CD4-positive, alpha-beta T cell treated with Interleukin-2 at 100 ng/mL for 4 hours (primary cell): ENCODE measurements at regions not wholly inside any gene's neighbourhood (a gene's known extent, or its start where the extent isn't known, plus 50 kb on each side); places are given as distances from the start of the nearest gene placed in this dataset.
"Not testable (repeated sequence)": the region's sequence is repeated elsewhere in the genome, so short reads cannot be mapped to it uniquely, and the experiment has no call there.

Source experiments
- DNase-seq: peaks from one replicate; pipeline ENCODE4 v3.0.0-alpha.2; 2020; ENCODE audit warnings: low spot score

DNA sequence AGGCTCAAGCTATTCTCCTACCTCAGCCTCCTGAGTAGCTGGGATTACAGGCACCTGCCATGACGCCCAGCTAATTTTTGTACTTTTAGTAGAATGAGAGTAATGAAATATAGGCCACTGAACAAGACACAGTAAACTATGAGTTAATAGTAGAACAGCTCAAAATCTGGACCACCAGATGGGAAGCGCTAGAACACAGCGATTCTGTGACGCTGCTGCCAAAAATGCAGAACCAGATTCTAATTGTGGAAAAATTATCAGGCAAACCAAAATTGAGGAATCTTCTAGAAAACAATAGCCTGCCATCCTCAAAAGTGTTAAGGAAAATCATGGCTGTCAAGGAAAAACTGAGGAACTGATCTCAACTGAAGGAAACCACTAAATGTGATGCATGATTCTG lies 111.4 kb upstream of the TIAM1 start:
- no peak for DNase-seq

DNA sequence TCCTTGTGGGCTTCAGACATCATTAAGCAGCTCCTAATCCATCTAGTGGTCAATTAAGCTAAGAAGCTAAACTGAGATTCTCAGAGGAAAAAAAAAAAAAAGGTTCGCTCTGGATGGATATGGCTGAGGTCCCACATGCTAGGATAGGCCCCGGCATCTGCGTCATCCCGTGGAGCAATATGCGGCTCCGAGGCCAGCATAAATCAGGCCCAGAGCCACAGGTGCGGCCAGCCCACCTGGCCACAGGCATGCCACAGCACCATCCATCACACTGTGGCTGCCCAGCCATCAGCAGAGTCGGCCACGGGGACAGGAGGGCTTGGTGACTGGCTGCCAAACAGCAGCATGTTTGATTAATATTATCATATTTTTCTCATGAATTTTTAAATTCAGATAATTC lies 106.9 kb upstream of the TIAM1 start:
- no peak for DNase-seq

DNA sequence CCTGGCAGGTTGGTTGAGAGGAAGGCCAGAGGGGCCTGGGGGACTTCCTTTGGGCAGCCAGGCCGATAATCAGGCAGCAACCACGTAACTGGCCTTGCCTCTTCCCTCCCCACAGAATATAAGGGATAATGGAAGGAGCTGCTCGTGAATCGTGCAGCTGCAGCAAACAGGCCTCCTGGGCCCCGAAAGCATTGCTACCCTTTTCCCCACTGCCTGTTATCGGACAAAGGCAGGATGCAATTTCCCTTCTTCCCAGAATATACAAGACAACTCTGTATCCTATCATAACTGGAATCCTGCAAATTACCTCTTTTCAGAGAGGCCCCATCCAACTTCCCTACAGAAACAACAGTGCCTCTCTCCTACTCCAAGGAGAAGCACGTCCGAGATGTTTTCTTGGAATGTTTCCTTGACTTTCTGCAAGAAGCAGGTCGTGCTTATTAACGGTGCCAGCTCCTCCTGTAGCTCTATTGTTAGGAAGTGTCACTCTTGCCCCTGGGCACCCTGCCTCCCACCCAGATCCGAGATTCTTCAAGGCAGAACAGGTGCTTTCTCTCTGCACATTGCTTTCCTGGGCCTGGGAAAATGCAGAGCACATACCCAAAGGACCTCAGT lies 106.0 kb upstream of the TIAM1 start:
- DNase-seq, result no peak

DNA sequence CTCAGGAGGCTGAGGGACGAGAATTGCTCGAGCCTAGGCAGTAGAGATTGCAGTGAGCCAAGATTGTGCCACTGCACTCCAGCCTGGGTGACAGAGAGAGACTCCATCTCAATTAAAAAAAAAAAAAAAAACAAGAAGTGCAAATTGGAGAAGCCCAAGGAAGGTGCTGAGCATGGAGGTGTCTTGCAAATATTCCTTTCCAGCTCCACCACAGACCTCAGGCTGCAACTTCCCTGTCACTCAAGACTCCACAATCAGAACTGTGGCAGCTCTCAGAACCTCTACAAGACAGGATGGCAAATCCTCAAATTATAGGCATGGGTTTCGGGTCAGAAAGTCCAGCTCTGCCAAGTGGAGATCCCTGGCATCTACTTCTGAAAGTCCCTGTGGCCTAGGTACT lies 104.4 kb upstream of the TIAM1 start:
- no peak for DNase-seq

DNA sequence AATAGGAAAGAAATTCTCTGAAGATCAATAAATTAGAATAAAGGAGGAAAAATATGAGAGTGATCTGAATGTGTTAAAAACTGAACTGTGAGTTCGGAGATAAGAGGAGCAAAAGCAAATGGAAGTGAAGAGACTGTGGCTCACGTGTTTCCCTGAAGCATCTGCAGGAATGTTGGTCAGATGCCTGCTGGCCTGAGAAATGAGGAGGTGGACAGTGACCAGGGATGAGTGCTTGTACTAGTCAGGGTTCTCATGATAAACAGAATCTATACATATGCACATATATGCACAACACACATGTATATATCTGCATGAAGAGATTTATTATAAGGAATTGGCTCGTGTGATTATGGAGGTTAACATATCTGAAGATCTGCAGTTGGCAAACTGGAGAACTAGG lies 103.4 kb upstream of the TIAM1 start:
- no peak for DNase-seq

DNA sequence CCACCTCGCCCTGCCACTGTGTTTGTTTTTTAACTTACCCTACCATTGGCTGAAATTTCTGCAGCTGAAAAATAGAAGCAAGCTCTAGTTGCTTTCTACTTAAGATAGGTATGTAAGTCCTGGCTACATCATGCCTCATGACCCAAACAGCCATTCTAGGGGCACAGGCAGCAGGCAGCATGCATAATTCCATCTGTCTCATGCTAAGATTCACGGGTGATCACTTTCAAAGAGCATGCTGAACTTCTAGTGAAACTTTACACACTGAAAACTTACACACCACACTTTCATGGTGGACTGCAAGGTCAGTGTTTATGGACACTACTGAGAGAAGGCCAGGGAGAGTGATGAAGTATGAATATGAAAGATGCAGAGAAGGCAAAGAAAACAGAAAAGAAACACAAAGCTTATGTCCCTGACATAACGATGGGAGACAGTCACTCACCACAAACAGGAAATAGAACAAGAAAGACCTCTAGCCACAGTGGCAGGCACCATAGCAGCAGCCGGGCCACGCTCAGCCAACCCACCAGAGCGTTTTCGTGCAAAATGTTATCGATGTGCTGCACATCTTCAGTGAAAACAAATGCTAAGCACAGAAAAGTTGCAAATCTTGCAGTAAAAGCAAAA lies 102.3 kb upstream of the TIAM1 start:
- DNase-seq, result peak; percentile 58

DNA sequence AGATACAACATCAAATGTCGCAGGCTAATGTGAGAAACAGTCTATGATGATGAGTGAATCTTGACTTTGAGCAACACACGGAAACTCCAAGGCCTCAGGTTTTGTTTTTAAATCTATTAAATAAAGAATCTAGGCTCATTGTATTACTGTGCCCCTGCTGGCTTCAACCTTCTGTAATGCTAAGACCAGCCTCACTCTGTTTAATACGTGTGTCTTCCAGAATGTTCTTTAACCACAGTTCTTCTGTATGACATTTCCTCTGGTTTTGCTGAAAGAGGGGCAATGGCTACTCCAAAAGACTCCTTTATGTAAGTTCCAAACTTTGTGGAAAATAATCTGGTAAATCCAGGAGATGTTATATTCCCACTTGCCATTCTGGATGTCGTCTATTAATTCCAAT lies 101.1 kb upstream of the TIAM1 start:
- no peak for DNase-seq

DNA sequence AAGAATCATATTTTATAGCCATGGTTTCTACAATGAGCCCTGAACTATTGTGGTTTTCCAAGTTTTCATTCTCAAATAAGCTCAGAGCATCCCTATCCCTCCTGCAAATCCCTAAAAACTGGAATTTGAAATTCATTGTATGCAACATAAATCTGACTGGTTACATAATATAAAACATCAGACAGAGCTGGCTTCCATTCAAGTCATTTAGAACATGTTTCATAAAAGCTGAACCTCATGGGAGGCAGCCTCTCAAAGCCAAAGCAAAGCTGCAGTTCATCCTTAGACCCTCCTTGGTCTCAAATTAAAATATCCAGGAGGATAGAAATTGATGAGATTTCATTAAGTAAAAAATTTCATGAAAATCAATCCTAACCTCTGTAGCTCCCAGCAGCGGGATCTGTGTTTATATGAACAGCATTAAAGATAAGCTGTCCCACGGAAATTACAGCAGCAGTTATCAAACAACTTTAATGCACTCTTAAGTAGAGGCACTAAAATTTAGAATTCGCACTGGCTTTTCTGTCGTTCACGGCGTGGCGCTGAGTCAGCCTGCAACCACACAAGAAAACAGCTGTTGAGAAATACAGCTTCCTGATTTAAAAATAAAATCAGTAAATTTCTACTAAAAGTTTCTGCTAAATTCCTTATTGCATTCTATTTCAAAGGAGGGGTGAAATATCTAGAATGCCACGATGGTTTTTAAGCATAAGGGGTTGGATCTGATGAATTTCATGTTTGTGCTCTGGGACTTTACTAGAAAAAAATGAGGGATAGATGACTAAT lies 99.9 kb upstream of the TIAM1 start:
- peak; percentile 11 for DNase-seq

DNA sequence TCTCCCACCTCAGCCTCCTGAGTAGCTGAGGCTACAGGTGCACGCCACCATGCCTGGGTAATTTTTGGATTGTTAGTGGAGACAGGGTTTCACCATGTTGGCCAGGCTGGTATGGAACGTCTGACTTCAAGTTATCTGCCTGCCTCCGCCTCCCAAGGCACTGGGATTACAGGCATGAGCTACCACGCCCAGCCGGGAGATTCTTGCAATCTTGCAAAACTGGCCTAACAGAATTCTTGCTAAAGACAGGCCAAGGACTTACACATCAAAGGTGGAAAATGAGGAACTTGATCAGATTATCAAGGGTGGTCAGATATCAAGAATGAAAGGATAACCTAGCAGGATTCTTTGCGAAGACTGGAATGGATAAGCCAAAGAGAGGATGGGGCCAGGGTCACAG lies 98.3 kb upstream of the TIAM1 start:
- no peak for DNase-seq

DNA sequence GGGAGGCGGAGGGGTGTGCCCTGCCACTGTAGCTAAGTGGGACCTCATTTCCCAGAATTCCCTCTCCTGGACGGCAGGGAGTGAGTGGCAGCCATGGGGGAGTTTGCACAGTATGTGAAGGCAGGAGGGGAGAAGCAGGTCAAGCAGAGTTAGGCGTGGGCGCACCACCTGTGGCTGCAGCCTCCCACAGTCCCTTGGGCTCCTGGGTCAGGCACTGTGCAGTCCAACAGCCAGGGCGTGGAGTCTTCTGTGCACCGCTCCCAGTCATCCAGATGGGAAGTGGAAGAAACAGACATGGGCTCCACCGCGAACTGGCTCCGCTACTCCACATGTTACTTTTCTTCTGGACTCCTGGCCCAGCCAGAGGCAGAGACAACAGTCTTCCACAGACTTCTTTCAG lies 85.4 kb upstream of the TIAM1 start:
- no peak for DNase-seq

DNA sequence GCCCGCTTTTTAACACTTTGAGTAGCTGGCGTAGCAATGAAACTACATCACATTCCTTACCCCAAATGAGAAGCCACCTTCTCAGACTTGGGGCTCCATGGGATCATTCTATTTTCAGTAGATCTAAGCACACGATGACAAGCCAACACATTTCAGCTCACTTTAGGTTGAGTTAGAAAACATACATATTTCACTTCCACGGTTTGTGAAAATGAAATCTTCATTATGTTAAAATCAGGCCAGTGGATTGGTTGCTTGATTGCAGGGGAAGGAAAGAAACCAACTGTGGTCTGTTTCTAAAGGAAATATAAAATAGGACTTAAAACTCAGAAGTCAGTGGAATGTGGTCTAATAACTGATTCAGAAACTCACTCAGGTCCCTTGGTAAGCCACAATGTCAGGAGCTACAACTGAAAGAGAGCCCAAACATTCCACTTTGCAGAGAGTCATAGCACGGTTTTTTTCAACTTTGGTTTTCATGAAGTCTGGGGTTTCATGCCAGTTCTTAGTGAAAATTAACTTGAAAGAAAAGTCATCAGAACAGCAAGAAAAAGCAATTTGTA lies 82.3 kb upstream of the TIAM1 start:
- DNase-seq, result no peak

DNA sequence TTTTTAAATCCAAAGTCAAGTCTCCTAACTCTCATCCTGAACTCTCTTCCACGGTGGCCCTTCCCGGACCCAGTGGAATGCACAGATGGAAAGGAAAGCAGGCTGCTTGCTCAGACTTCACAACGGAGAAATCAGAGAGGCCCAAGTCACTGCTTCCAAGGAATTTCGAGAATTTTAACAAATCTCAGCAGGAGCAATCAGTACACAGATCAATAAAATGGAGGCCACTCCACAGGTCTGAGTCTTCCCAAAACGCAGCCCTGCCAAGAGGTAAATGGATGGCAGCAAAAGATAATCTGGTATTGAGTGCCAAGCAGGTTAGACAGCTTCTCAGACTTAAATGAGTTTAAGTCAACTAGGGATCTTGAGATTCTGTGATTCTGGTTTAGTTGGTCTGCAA lies 81.1 kb upstream of the TIAM1 start:
- no peak for DNase-seq

DNA sequence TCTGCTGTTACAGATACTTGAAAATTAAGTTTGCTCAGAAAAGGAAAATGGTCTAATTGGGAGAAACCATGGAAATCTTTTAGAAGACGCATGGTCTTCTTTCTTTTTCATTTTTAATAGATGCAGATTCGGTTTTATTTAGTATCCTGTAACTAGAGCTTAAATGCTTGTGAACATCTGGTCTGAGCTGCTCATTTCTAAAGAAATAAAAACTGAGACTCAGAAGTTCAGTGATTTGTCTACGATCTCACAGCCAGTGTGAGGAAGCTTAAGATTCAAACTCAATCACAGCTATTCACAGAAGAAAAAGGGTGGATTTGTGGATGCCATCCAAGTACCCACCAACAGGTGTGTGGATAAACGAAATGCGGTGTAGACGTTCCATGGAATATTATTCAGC lies 80.0 kb upstream of the TIAM1 start:
- no peak for DNase-seq

DNA sequence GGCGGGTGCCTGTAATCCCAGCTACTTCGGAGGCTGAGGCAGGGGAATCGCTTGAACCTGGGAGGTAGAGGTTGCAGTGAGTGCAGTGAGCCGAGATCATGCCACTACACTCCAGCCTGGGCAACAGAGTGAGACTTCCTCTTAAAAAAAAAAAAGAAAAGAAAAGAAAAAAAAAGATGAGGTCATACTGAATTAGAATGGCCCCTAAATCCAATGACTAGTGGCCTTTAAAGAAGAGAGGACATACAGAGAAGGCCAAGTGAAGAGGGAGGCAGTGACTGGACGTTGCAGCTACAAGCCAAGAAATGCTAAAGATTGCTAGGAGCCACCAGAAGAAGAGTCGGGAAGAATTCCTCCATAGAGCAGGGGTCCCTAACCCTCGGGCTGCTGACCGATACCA lies 76.9 kb upstream of the TIAM1 start:
- DNase-seq, result no peak

DNA sequence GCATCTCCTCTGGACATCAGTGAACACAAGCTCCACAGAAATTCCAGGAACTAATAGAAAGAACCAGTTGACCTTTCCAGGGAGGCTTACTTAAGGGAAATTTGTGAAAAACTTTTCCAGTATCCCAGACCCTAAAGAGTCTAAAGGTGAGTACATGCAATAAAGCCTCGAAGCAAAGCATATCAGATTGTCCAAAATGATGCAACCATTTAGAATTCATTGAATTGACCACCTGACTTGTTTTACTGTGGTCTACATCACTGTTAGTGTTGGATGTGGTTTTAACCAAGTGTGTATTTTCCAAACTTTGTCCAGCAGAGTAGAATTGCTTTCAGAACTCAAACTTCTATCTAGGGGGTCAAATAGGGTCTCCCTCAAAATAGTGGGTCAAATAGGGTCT lies 76.3 kb upstream of the TIAM1 start:
- DNase-seq, result no peak

DNA sequence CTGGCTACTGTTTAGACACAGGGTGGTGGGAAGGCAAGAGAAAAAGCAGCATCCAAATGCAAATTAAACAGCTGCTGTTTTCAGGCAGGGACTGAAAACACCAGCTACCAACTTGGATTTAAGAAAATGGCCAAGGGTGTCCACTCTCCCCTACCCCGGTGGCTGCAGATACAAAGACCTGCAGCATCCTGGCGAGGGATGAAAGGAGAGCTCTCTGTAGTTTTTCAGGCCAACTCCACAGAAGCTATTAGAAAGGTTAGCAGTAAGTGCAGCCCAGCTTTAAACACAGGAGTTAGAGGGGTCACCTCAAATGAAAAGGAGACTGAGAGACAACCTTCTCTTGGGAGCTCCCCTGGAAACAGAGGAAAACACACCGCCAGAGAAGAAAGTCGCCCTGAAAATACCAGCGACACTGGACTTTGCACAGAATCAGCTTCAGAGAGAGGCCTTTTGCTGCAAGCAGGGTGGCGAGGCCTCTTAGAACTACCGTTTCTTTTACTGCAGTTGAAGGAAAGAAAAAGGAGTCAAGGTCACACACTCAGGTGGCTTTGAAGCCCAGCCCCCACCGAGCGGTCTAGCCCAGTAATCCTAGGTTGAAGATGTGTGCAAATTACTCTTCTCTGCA lies 74.4 kb upstream of the TIAM1 start:
- DNase-seq, result no peak

DNA sequence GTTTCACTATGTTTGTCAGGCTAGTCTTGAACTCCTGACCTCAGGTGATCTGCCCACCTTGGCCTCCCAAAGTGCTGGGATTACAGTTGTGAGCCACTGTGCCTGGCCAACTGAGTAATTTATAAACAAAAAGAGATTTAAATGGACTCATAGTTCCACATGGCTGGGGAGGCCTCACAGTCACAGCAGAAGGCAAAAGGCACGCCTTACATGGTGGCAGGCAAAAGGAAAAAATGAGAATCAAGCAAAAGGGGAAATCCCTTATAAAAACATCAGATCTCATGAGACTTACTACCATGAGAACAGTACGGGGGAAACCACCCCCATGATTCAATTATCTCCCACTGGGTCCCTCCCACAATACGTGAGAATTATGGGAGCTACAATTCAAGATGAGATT lies 73.2 kb upstream of the TIAM1 start:
- not testable (repeated sequence) for DNase-seq

DNA sequence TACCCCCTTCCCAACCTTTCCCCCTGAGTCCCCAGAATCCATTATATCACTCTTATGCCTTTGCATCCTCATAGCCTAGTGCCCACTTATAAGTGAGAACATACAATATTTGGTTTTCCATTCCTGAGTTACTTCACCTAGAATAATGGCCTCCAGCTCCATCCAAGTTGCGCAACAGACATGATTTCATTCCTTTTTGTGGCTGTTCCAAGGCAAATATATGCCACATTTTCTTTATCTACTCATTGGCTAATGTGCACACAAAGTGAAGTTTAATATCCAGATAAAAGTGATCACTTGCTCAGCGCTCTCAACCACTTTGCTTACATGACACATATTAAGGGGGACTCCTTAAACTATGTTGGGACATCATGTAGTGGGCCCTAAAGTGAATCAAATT lies 72.4 kb upstream of the TIAM1 start:
- no peak for DNase-seq

DNA sequence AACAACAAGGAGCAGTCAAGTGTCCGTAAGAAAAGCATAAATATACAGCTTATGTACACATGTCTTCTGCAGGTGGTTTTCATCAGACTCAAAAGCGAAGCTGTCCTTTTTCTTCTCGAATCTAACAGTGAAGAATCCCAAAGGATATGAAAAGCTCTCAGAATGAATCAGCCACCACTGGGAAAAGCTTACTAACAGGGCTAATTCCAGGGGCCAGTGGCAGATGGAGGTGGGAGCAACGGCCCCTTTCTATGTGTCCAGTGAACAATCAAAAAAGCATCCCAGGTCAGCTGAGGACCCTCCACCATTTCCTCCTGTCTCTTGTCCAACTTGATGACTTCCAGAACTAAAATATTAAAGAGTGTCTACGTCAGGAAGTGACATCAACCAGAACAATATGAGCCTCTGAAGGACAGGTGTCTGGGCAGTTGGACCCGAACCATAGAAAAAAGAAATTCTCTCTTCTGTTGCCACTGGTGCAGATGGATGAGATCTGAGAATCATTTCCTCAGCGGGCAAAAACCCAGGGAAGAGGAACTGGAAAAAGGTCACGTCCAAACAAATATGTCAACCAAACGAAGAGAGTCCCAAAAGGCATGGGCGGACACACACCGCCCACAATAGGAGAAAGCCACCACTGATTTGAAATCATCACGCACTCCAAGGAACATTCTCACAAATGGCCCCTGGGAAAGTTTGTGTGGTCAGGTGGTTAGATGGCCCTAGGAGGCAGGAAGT lies 70.4 kb upstream of the TIAM1 start:
- no peak for DNase-seq

DNA sequence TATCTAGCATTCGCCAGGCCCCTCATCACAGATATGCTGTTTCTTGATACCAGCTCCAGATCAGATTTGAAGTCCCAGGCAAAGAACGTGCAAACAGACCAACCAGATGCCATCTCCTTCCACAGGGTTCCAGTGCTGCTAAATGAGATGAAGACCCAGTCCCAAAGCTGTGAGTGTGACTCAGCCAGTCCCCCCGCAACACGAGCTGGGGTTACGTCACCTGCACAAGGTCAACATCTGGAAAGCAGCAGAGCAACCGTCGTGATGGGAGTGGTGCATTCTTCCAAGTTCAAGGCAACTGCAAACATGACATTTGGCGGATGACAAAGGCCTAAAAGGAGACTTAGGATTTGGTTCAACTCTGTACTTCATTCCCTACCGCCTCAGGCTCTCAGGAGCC lies 69.6 kb upstream of the TIAM1 start:
- DNase-seq, result no peak

DNA sequence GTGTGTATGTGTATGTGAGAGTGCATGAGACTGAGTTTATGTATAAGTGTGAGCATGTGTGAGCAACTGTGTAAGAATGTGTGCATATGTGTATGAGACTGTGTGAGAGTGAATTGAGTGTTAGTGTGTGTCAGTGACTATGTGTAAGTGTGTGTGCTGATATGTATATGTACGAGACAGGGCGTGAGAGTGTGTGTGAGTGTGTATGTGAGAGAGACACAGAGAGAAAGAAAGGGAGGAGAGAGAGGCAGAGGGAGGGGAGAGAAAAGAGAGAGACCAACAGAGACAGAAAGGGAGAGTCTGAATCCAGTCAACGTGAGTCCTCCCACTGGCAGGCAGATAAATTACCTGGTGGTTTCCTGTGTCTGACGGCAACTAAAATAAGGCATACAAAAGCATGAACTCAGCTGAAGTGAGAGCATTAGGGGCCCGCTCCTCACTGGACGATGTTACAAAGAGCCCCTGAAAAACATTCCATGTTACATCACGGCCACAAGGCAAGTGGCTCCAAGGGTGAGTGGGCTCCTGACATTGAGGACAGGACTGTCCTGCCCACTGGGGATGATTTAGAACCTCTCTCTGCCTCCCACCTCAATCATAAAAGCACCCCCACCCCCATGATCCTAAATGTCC lies 66.6 kb upstream of the TIAM1 start:
- DNase-seq, result peak; percentile 38
